ENCODE measurements at regions not wholly inside any gene's neighbourhood (a gene's known extent, or its start where the extent isn't known, plus 50 kb on each side); places are given as distances from the start of the nearest gene placed in this dataset.

DNA sequence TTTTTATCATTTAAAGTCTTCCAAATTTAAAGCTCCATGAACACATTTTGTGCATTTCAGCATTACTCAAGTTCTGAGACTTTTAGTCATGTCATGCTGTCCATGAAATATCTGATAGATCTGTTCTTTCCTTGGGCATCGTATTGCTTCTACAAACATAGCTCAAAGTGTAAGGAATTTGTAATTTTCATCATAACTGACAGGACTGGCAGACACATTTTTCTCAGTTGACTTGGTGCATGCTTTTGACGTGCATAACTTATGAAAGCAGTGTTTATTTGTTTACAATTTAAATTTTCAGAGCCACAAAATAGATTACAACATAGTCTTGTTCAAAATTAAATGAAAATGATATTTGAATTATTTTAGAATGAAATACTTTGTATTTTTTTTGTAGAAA, 812.1 kb upstream of the NOVA1 start:
- no peaks in the 10 kb centered on the region for H3K9me3 ChIP-seq
- no peaks in the 10 kb centered on the region for H3K4me1 ChIP-seq (ENCODE audit: control insufficient read depth in 1 of 2, low read depth in 2 of 2)
- no peak overlapping the region for H3K4me3 ChIP-seq
- ATAC-seq (ENCODE audit: insufficient number of reproducible peaks, low FRiP score, low read depth) (no peak), DNase-seq (ENCODE audit: low spot score) (no peak)
- no peak for TF ChIP-seq CTCF (IDR thresholded peaks at IDR 0.05)
- H3K27ac ChIP-seq = no peak overlapping the region
- no peaks in the 10 kb centered on the region for H3K27me3 ChIP-seq (replicated peaks; ENCODE audit: insufficient read depth)
- H3K36me3 ChIP-seq = no peaks in the 10 kb centered on the region

- H3K27ac ChIP-seq = no peak overlapping the region
- no peak for TF ChIP-seq CTCF (IDR thresholded peaks at IDR 0.05)
- no peaks in the 10 kb centered on the region for H3K4me1 ChIP-seq (ENCODE audit: control insufficient read depth in 1 of 2, low read depth in 2 of 2)
- no peaks in the 10 kb centered on the region for H3K27me3 ChIP-seq (replicated peaks; ENCODE audit: insufficient read depth)
- ATAC-seq (ENCODE audit: insufficient number of reproducible peaks, low FRiP score, low read depth) = no peak
- no peak overlapping the region for H3K4me3 ChIP-seq
- no peak for DNase-seq (ENCODE audit: low spot score)
- H3K36me3 ChIP-seq = no peaks in the 10 kb centered on the region
- H3K9me3 ChIP-seq = no peaks in the 10 kb centered on the region
Measured at GRCh38 chr14:27410981-27411380, 813.1 kb upstream of the NOVA1 start.

DNA sequence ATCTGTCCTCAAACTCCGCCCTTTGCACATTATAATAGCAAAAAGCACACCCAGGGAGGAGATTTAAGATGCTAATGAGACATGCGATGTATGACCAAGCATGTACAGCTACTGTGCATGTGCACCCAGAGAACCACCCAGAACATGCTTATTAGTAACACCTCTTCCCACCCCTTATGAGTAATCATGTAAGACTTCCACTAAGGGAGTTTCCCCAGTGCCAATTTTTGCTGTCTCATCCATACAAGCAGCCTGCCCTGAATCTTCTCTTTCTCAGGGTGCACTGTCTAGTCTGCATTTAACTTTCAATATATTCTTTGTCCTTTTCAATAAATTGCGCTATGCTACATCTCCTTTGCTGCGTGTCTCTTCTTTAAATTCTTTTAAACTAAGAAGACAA, 830.0 kb upstream of the NOVA1 start:
- Histone ChIP-seq H3K4me1 (ENCODE audit: control insufficient read depth in 1 of 2, low read depth in 2 of 2) (no peaks in the 10 kb centered on the region), H3K36me3 (no peaks in the 10 kb centered on the region), H3K9me3 (no peaks in the 10 kb centered on the region), H3K27ac (no peak overlapping the region), H3K4me3 (no peak overlapping the region), H3K27me3 (replicated peaks; ENCODE audit: insufficient read depth) (no peaks in the 10 kb centered on the region)
- no peak for DNase-seq (ENCODE audit: low spot score)
- ATAC-seq (ENCODE audit: insufficient number of reproducible peaks, low FRiP score, low read depth) = no peak
- no peak for TF ChIP-seq CTCF (IDR thresholded peaks at IDR 0.05)

GRCh38 chr14:27435923-27436670, 838.3 kb upstream of the NOVA1 start:
- Histone ChIP-seq H3K4me3 (no peak overlapping the region), H3K4me1 (ENCODE audit: control insufficient read depth in 1 of 2, low read depth in 2 of 2) (no peaks in the 10 kb centered on the region), H3K36me3 (no peaks in the 10 kb centered on the region), H3K27me3 (replicated peaks; ENCODE audit: insufficient read depth) (no peaks in the 10 kb centered on the region), H3K9me3 (no peaks in the 10 kb centered on the region), H3K27ac (no peak overlapping the region)
- DNase-seq (ENCODE audit: low spot score) = no peak
- ATAC-seq (ENCODE audit: insufficient number of reproducible peaks, low FRiP score, low read depth) = no peak
- no peak for TF ChIP-seq CTCF (IDR thresholded peaks at IDR 0.05)

DNA sequence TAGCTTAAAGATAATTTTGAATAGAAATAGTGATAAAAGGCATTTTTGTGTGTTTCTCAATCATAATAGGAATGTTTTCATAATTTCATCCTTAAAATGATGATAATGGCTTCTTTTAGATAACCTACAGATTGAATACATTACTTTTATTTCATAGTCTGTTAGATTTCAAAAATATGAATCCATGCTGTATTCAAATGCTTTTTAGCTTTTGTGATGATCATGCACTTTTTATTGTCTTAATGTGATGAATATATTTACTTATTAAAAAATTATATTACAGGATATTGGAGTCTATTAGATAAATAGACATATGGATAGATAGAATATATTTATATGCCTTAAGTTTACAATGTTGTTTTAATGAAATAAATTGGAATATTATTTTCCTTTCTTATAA, 886.8 kb upstream of the NOVA1 start:
- Histone ChIP-seq H3K4me1 (ENCODE audit: control insufficient read depth in 1 of 2, low read depth in 2 of 2) (no peaks in the 10 kb centered on the region), H3K4me3 (no peak overlapping the region), H3K9me3 (no peaks in the 10 kb centered on the region), H3K27ac (no peak overlapping the region), H3K27me3 (replicated peaks; ENCODE audit: insufficient read depth) (no peaks in the 10 kb centered on the region), H3K36me3 (no peaks in the 10 kb centered on the region)
- no peak for ATAC-seq (ENCODE audit: insufficient number of reproducible peaks, low FRiP score, low read depth)
- TF ChIP-seq CTCF (IDR thresholded peaks at IDR 0.05) = no peak
- DNase-seq (ENCODE audit: low spot score) = no peak
